ENCODE measurements at regions not wholly inside any gene's neighbourhood (a gene's known extent, or its start where the extent isn't known, plus 50 kb on each side); places are given as distances from the start of the nearest gene placed in this dataset.
"Not testable (repeated sequence)": the region's sequence is repeated elsewhere in the genome, so short reads cannot be mapped to it uniquely, and the experiment has no call there.

- no peaks in the 10 kb centered on the region for H3K9me3 Mint-ChIP-seq
- no peak for ATAC-seq
- H3K4me3 Mint-ChIP-seq: no peak overlapping the region
- H3K27me3 Mint-ChIP-seq: peaks cover 24% of the 10 kb centered on the region
- H3K27ac Mint-ChIP-seq: no peak overlapping the region
- no peaks in the 10 kb centered on the region for H3K36me3 Mint-ChIP-seq
- H3K4me1 Mint-ChIP-seq: no peaks in the 10 kb centered on the region
These were observed 140.5 kb upstream of the TUT7 start for GRCh38 chr9:86494644-86495111.

- Mint-ChIP-seq H3K36me3 (no peaks in the 10 kb centered on the region), H3K4me1 (no peaks in the 10 kb centered on the region)
- no peak for ATAC-seq
These were observed 137.5 kb upstream of the TUT7 start for GRCh38 chr9:86491468-86492266.

GRCh38 chr9:86488794-86489193 is 134.6 kb upstream of the TUT7 start:
- Mint-ChIP-seq H3K4me1 (no peaks in the 10 kb centered on the region), H3K27ac (no peak overlapping the region), H3K9me3 (no peaks in the 10 kb centered on the region), H3K4me3 (no peak overlapping the region), H3K36me3 (no peaks in the 10 kb centered on the region), H3K27me3 (no peaks in the 10 kb centered on the region)
- no peak for ATAC-seq

More at GRCh38 chr9:86491468-86492266, 137.5 kb upstream of the TUT7 start:
- H3K27me3 Mint-ChIP-seq: no peaks in the 10 kb centered on the region
- H3K4me3 Mint-ChIP-seq: no peak overlapping the region
- no peak overlapping the region for H3K27ac Mint-ChIP-seq
- H3K9me3 Mint-ChIP-seq: no peaks in the 10 kb centered on the region

- no peak overlapping the region for H3K4me3 Mint-ChIP-seq
- no peaks in the 10 kb centered on the region for H3K9me3 Mint-ChIP-seq
- no peaks in the 10 kb centered on the region for H3K4me1 Mint-ChIP-seq
- no peak for ATAC-seq
- no peak overlapping the region for H3K27ac Mint-ChIP-seq
- H3K36me3 Mint-ChIP-seq: no peaks in the 10 kb centered on the region
- no peaks in the 10 kb centered on the region for H3K27me3 Mint-ChIP-seq
These were observed 134.1 kb upstream of the TUT7 start for GRCh38 chr9:86488345-86488744.

GRCh38 chr9:86487838-86488233 is 133.6 kb upstream of the TUT7 start:
- H3K4me3 Mint-ChIP-seq: no peak overlapping the region

GRCh38 chr9:86486891-86487837 is 133.0 kb upstream of the TUT7 start:
- Mint-ChIP-seq H3K27ac (no peak overlapping the region), H3K9me3 (no peaks in the 10 kb centered on the region), H3K4me1 (no peaks in the 10 kb centered on the region), H3K27me3 (no peaks in the 10 kb centered on the region), H3K4me3 (no peak overlapping the region), H3K36me3 (no peaks in the 10 kb centered on the region)
- no peak for ATAC-seq

More at GRCh38 chr9:86487838-86488233, 133.6 kb upstream of the TUT7 start:
- Mint-ChIP-seq H3K4me1 (no peaks in the 10 kb centered on the region), H3K27me3 (no peaks in the 10 kb centered on the region), H3K27ac (no peak overlapping the region), H3K9me3 (no peaks in the 10 kb centered on the region), H3K36me3 (no peaks in the 10 kb centered on the region)
- no peak for ATAC-seq

- Mint-ChIP-seq H3K9me3 (no peaks in the 10 kb centered on the region), H3K27me3 (peaks cover 4% of the 10 kb centered on the region), H3K27ac (no peak overlapping the region), H3K36me3 (no peaks in the 10 kb centered on the region), H3K4me3 (no peak overlapping the region), H3K4me1 (no peaks in the 10 kb centered on the region)
- ATAC-seq: no peak
These were observed 131.1 kb upstream of the TUT7 start for GRCh38 chr9:86485359-86485758.

GRCh38 chr9:86483496-86483895 is 129.3 kb upstream of the TUT7 start:
- Mint-ChIP-seq H3K4me3 (no peak overlapping the region), H3K36me3 (no peaks in the 10 kb centered on the region), H3K4me1 (no peaks in the 10 kb centered on the region), H3K27ac (no peak overlapping the region), H3K27me3 (peaks cover 21% of the 10 kb centered on the region), H3K9me3 (no peaks in the 10 kb centered on the region)
- ATAC-seq: no peak

GRCh38 chr9:86481466-86481865 is 127.3 kb upstream of the TUT7 start:
- Mint-ChIP-seq H3K27ac (no peak overlapping the region), H3K4me3 (no peak overlapping the region), H3K27me3 (peaks cover 29% of the 10 kb centered on the region), H3K36me3 (no peaks in the 10 kb centered on the region), H3K4me1 (no peaks in the 10 kb centered on the region), H3K9me3 (no peaks in the 10 kb centered on the region)
- no peak for ATAC-seq

GRCh38 chr9:86475255-86475654 is 121.0 kb upstream of the TUT7 start:
- not testable (repeated sequence) for H3K4me3 Mint-ChIP-seq, ATAC-seq, H3K36me3 Mint-ChIP-seq, H3K27ac Mint-ChIP-seq, H3K4me1 Mint-ChIP-seq, H3K9me3 Mint-ChIP-seq
- H3K27me3 Mint-ChIP-seq: peaks cover 24% of the 10 kb centered on the region

- no peaks in the 10 kb centered on the region for H3K4me1 Mint-ChIP-seq
- no peak overlapping the region for H3K27ac Mint-ChIP-seq
- no peak for ATAC-seq
- peaks cover 2% of the 10 kb centered on the region for H3K9me3 Mint-ChIP-seq
- peaks cover 12% of the 10 kb centered on the region for H3K27me3 Mint-ChIP-seq
- H3K4me3 Mint-ChIP-seq: no peak overlapping the region
- no peaks in the 10 kb centered on the region for H3K36me3 Mint-ChIP-seq
These were observed 117.1 kb upstream of the TUT7 start for GRCh38 chr9:86471171-86471815.

GRCh38 chr9:86470326-86470725 is 116.1 kb upstream of the TUT7 start:
- ATAC-seq: no peak
- H3K9me3 Mint-ChIP-seq: peaks cover 2% of the 10 kb centered on the region

GRCh38 chr9:86469476-86470250 is 115.5 kb upstream of the TUT7 start:
- Mint-ChIP-seq H3K4me3 (no peak overlapping the region), H3K9me3 (peaks cover 2% of the 10 kb centered on the region), H3K27ac (no peak overlapping the region), H3K36me3 (no peaks in the 10 kb centered on the region), H3K4me1 (no peaks in the 10 kb centered on the region), H3K27me3 (peaks cover 16% of the 10 kb centered on the region)
- no peak for ATAC-seq

More at GRCh38 chr9:86470326-86470725, 116.1 kb upstream of the TUT7 start:
- Mint-ChIP-seq H3K27me3 (peaks cover 16% of the 10 kb centered on the region), H3K36me3 (no peaks in the 10 kb centered on the region), H3K27ac (no peak overlapping the region), H3K4me3 (no peak overlapping the region), H3K4me1 (no peaks in the 10 kb centered on the region)

GRCh38 chr9:86464242-86464641 is 110.0 kb upstream of the TUT7 start:
- ATAC-seq: no peak
- H3K4me1 Mint-ChIP-seq: no peaks in the 10 kb centered on the region

More at GRCh38 chr9:86464242-86464641, 110.0 kb upstream of the TUT7 start:
- Mint-ChIP-seq H3K36me3 (no peaks in the 10 kb centered on the region), H3K9me3 (peaks cover 2% of the 10 kb centered on the region), H3K4me3 (no peak overlapping the region), H3K27me3 (peaks cover 25% of the 10 kb centered on the region), H3K27ac (no peak overlapping the region)

Measured in stimulated activated memory B cell treated with anti-CD40 and anti-IgM and Interleukin-4, amounts not matched to agents 10 μg/mL and 1 μg/mL and 100 μg/mL, for 72 hours (primary cell).